ENCODE measurements at regions not wholly inside any gene's neighbourhood (a gene's known extent, or its start where the extent isn't known, plus 50 kb on each side); places are given as distances from the start of the nearest gene placed in this dataset.

GRCh38 chr3:124569761-124570160, 160.5 kb upstream of the UMPS start:
- TF ChIP-seq CTCF (conservative IDR thresholded peaks at IDR 0.05; ENCODE audit: low read length), result no peak
- TF ChIP-seq EZH2phosphoT487 (IDR thresholded peaks at IDR 0.05; ENCODE audit: borderline replicate concordance, low read depth, low read length), result no peak

Measured in OCI-LY7 (cell line).